Keratinocyte (primary cell): ENCODE measurements at regions not wholly inside any gene's neighbourhood (a gene's known extent, or its start where the extent isn't known, plus 50 kb on each side); places are given as distances from the start of the nearest gene placed in this dataset.

Experiments used
- DNase-seq: peaks from one replicate; pipeline ENCODE4 v3.0.0-alpha.2; 2011; ENCODE audit warnings: low read depth, missing footprints, low spot score
- FAIRE-seq: peaks from 2 replicates; lab custom pipeline; 2011; peaks lifted over from hg19 to GRCh38; lab: Jason Lieb, UNC
- H2AFZ ChIP-seq: 2 replicates; pipeline ENCODE4 v1.6.0; 2012; ENCODE audit warnings: low read length, control low read depth, inconsistent platforms; ENCODE audit not compliant: control insufficient read depth
- H3K27ac ChIP-seq: 2 replicates; pipeline ENCODE4 v1.5.1; 2011; ENCODE audit warnings: low read length; ENCODE audit not compliant: control insufficient read depth, insufficient read depth
- H3K27me3 ChIP-seq: 3 replicates; pipeline ENCODE4 v1.6.0; 2011; ENCODE audit warnings: low read length; ENCODE audit not compliant: control insufficient read depth, insufficient read depth; ENCODE audit errors: extremely low read depth
- H3K36me3 ChIP-seq, 2 experiments: 2 replicates in 1 of 2; 3 replicates in 1 of 2; pipeline ENCODE4 v1.5.1; 2011; ENCODE audit warnings: low read length in 2 of 2, mild to moderate bottlenecking in 1 of 2; ENCODE audit not compliant: control insufficient read depth in 2 of 2, insufficient read depth in 2 of 2; ENCODE audit errors: extremely low read depth in 1 of 2
- H3K4me1 ChIP-seq: 3 replicates; pipeline ENCODE4 v1.5.1; 2011; ENCODE audit warnings: low read length; ENCODE audit not compliant: control insufficient read depth, insufficient read depth; ENCODE audit errors: extremely low read depth
- H3K4me2 ChIP-seq: 3 replicates; pipeline ENCODE4 v1.6.0; 2011; ENCODE audit warnings: low read depth, low read length; ENCODE audit not compliant: control insufficient read depth, insufficient read depth; ENCODE audit errors: extremely low read depth
- H3K4me3 ChIP-seq, 3 experiments: fragments of 200-600 bp in 1 of 3; sonication (generic) in 1 of 3; 2 replicates in 2 of 3; 3 replicates in 1 of 3; pipeline ENCODE4 v1.5.1; 2011 to 2016; ENCODE audit warnings: low read length in 3 of 3, mild to moderate bottlenecking in 3 of 3, control low read depth in 2 of 3, inconsistent platforms in 1 of 3, low read depth in 1 of 3, mixed read lengths in 1 of 3, mixed run types in 1 of 3, moderate library complexity in 1 of 3; ENCODE audit not compliant: control insufficient read depth in 2 of 3, insufficient read depth in 2 of 3; ENCODE audit errors: extremely low read depth in 1 of 3
- H3K79me2 ChIP-seq: 2 replicates; pipeline ENCODE4 v1.6.0; 2012; ENCODE audit warnings: low read length; ENCODE audit not compliant: control insufficient read depth, insufficient read depth
- H3K9ac ChIP-seq: 3 replicates; pipeline ENCODE4 v1.6.0; 2011; ENCODE audit warnings: low read length; ENCODE audit not compliant: control insufficient read depth, insufficient read depth; ENCODE audit errors: extremely low read depth
- H3K9me1 ChIP-seq: 3 replicates; pipeline ENCODE4 v1.6.0; 2011; ENCODE audit warnings: low read length; ENCODE audit not compliant: control insufficient read depth, insufficient read depth; ENCODE audit errors: extremely low read depth
- H3K9me3 ChIP-seq: 2 replicates; pipeline ENCODE4 v1.5.1; 2012; ENCODE audit warnings: low read depth, low read length; ENCODE audit not compliant: control insufficient read depth
- H4K20me1 ChIP-seq: 3 replicates; pipeline ENCODE4 v1.6.0; 2011; ENCODE audit warnings: low read length; ENCODE audit not compliant: control insufficient read depth, insufficient read depth; ENCODE audit errors: extremely low read depth
- CTCF ChIP-seq, 3 experiments: IDR thresholded peaks in 1 of 3; conservative IDR thresholded peaks in 1 of 3; optimal IDR thresholded peaks in 1 of 3; 2 replicates in 2 of 3; 3 replicates in 1 of 3; pipeline versions ENCODE3 to v1.5.1; 2011; ENCODE audit warnings: low read length in 3 of 3, mild to moderate bottlenecking in 3 of 3, moderate library complexity in 2 of 3, control low read depth in 1 of 3, inconsistent platforms in 1 of 3; ENCODE audit not compliant: insufficient read depth in 2 of 3; ENCODE audit errors: extremely low read depth in 1 of 3
- EZH2 ChIP-seq: IDR thresholded peaks from one replicate; pipeline ENCODE4 v1.6.1; 2012; ENCODE audit warnings: inconsistent platforms, mild to moderate bottlenecking, low read length, moderate library complexity
- dilution Hi-C: fragments of 300-500 bp; cut with MboI; formaldehyde crosslinking; loops from one replicate; pipeline ENCODE4 v1.7.0; 2020; ENCODE audit warnings: low sequenced_read_pairs; ENCODE audit not compliant: extremely low pct_ligation_motif_present

GRCh38 chr12:91959220-91959619 is 186.4 kb downstream of the BTG1 start:
- H3K4me3 ChIP-seq, result no peak overlapping the region
- H3K4me1 ChIP-seq, result no peaks in the 10 kb centered on the region
- FAIRE-seq, result no peak
- no peak overlapping the region for H2AFZ ChIP-seq
- TF ChIP-seq CTCF (optimal IDR thresholded peaks at IDR 0.05 in 1 of 3, IDR thresholded peaks at IDR 0.05 in 1 of 3, conservative IDR thresholded peaks at IDR 0.05 in 1 of 3; ENCODE audit: extremely low read depth in 1 of 3, insufficient read depth in 2 of 3, low read length in 3 of 3), result no peak
- TF ChIP-seq EZH2, result no peak
- no peak overlapping the region for H3K4me2 ChIP-seq
- dilution Hi-C loops, result no loop called here
- H3K36me3 ChIP-seq, result no peaks in the 10 kb centered on the region
- no peak for DNase-seq
- H3K79me2 ChIP-seq, result no peaks in the 10 kb centered on the region
- no peak overlapping the region for H3K27ac ChIP-seq
- no peaks in the 10 kb centered on the region for H4K20me1 ChIP-seq
- no peaks in the 10 kb centered on the region for H3K9me3 ChIP-seq
- H3K27me3 ChIP-seq, result no peaks in the 10 kb centered on the region
- H3K9me1 ChIP-seq, result no peaks in the 10 kb centered on the region
- H3K9ac ChIP-seq, result no peak overlapping the region

- TF ChIP-seq CTCF (optimal IDR thresholded peaks at IDR 0.05 in 1 of 3, IDR thresholded peaks at IDR 0.05 in 1 of 3, conservative IDR thresholded peaks at IDR 0.05 in 1 of 3; ENCODE audit: extremely low read depth in 1 of 3, insufficient read depth in 2 of 3, low read length in 3 of 3) (no peak), EZH2 (no peak)
- dilution Hi-C loops, result no loop called here
- H3K4me1 ChIP-seq, result no peaks in the 10 kb centered on the region
- no peaks in the 10 kb centered on the region for H4K20me1 ChIP-seq
- no peaks in the 10 kb centered on the region for H3K36me3 ChIP-seq
- no peaks in the 10 kb centered on the region for H3K79me2 ChIP-seq
- no peaks in the 10 kb centered on the region for H3K9me3 ChIP-seq
- no peak overlapping the region for H2AFZ ChIP-seq
- no peak for DNase-seq
- FAIRE-seq, result no peak
- no peaks in the 10 kb centered on the region for H3K9me1 ChIP-seq
- no peak overlapping the region for H3K27ac ChIP-seq
- H3K9ac ChIP-seq, result no peak overlapping the region
- H3K27me3 ChIP-seq, result no peaks in the 10 kb centered on the region
- no peak overlapping the region for H3K4me3 ChIP-seq
- H3K4me2 ChIP-seq, result no peak overlapping the region
Observed at GRCh38 chr12:91958816-91959215, 186.8 kb downstream of the BTG1 start.
